ENCODE measurements at regions not wholly inside any gene's neighbourhood (a gene's known extent, or its start where the extent isn't known, plus 50 kb on each side); places are given as distances from the start of the nearest gene placed in this dataset.

DNA sequence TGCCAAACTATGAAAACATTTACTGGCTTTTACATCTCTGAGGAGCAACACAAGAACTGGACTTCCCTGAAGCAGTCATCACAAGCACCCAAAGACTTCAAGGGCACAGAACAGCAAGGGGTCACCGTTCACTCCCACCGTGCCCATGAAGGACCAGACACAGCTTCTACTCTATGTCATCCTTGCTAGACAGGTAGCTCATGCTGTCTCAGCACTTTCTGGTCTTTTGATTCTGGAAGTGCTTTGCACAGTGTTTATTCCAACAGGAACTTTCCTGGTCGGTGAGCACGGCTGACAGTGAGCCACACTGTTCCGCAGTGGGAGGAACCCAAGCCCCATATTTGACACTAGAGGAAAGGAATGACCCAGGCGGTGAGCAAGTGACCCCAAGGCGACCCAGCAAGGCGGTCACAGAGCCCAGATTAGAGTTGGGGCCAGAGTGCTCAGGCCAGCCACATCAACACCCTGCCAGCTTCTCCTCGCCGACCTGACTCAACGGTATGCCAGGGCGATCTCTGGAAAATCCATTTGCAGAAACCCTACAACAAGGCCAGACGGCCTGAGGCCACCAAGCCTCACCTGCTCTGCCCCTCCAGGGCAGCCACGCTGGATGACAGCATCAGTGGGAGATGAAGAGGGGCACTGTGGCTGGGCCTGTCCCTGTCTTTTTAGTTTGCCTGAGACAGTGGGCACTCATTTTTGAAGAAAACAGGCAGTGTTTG lies 318.6 kb downstream of the TCERG1L start:
- Histone ChIP-seq H3K4me3 (ENCODE audit: low read length) (no peak overlapping the region), H3K4me1 (ENCODE audit: control insufficient read depth in 2 of 2, insufficient read depth in 2 of 2, low read length in 2 of 2) (no peaks in the 10 kb centered on the region), H3K36me3 (ENCODE audit: control insufficient read depth in 2 of 3, insufficient read depth in 3 of 3, low read length in 3 of 3) (no peaks in the 10 kb centered on the region), H3K27me3 (ENCODE audit: control insufficient read depth in 2 of 2, insufficient read depth in 2 of 2, low read length in 2 of 2) (no peaks in the 10 kb centered on the region), H3K27ac (ENCODE audit: low read depth, low read length) (no peak overlapping the region), H3K9me3 (ENCODE audit: control insufficient read depth in 2 of 3, low read length in 3 of 3) (no peaks in the 10 kb centered on the region)
- peaks cover 0 to 6% (median 0%) of the 10 kb centered on the region in 7 donors for H3K4me1 Mint-ChIP-seq
- intact Hi-C loops (cut with micrococcal nuclease): no loop called here
- ChIA-PET POLR2A (no interaction called here), CTCF (no interaction called here)
- H3K9me3 Mint-ChIP-seq: peaks cover 0 to 14% (median 5%) of the 10 kb centered on the region in 11 donors
- no peak for DNase-seq
- no peak overlapping the region for H3K4me3 Mint-ChIP-seq
- no peak overlapping the region for H3K27ac Mint-ChIP-seq
- H3K27me3 Mint-ChIP-seq: peaks cover 0 to 14% (median 6%) of the 10 kb centered on the region in 5 donors
- peaks cover 0 to 4% (median 0%) of the 10 kb centered on the region in 5 donors for H3K36me3 Mint-ChIP-seq
- no peak for ATAC-seq

- DNase-seq: no peak
- Mint-ChIP-seq H3K27ac (no peak overlapping the region), H3K4me3 (no peak overlapping the region), H3K36me3 (peaks cover 0 to 4% (median 0%) of the 10 kb centered on the region in 5 donors), H3K9me3 (peaks cover 0 to 14% (median 5%) of the 10 kb centered on the region in 11 donors), H3K4me1 (peaks cover 0 to 6% (median 0%) of the 10 kb centered on the region in 7 donors), H3K27me3 (peaks cover 0 to 11% (median 4%) of the 10 kb centered on the region in 5 donors)
- H3K9me3 ChIP-seq (ENCODE audit: control insufficient read depth in 2 of 3, low read length in 3 of 3): no peaks in the 10 kb centered on the region
- H3K4me1 ChIP-seq (ENCODE audit: control insufficient read depth in 2 of 2, insufficient read depth in 2 of 2, low read length in 2 of 2): no peaks in the 10 kb centered on the region
- no peak overlapping the region for H3K27ac ChIP-seq (ENCODE audit: low read depth, low read length)
- no peaks in the 10 kb centered on the region for H3K27me3 ChIP-seq (ENCODE audit: control insufficient read depth in 2 of 2, insufficient read depth in 2 of 2, low read length in 2 of 2)
- intact Hi-C loops (cut with micrococcal nuclease): no loop called here
- no peak overlapping the region for H3K4me3 ChIP-seq (ENCODE audit: low read length)
- ChIA-PET CTCF (no interaction called here), POLR2A (no interaction called here)
- H3K36me3 ChIP-seq (ENCODE audit: control insufficient read depth in 2 of 3, insufficient read depth in 3 of 3, low read length in 3 of 3): no peaks in the 10 kb centered on the region
- no peak for ATAC-seq
These were observed 317.9 kb downstream of the TCERG1L start for GRCh38 chr10:130993612-130994011.

DNA sequence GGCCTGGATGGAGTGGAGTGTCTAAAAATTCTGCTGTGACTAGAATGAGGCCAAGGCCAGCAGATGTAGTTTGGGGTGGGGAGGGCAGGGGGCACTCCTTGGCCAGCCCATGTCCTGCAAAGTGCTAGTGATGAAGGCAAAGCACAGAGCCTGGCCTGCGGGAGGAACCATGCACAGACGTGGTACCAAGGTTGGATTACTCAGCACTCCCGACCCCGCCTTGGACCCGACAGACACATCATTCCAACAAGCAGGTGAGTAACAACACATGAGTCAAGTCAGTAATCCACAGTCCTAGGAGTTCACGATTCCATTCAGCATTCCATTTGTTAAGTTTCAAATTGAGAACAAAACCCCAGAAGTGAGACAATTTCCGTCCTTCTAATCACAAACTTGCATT lies 317.3 kb downstream of the TCERG1L start:
- H3K4me1 ChIP-seq (ENCODE audit: control insufficient read depth in 2 of 2, insufficient read depth in 2 of 2, low read length in 2 of 2): no peaks in the 10 kb centered on the region
- ChIA-PET CTCF (no interaction called here), POLR2A (no interaction called here)
- no peaks in the 10 kb centered on the region for H3K27me3 ChIP-seq (ENCODE audit: control insufficient read depth in 2 of 2, insufficient read depth in 2 of 2, low read length in 2 of 2)
- Mint-ChIP-seq H3K27ac (no peak overlapping the region), H3K36me3 (peaks cover 0 to 4% (median 0%) of the 10 kb centered on the region in 5 donors), H3K9me3 (peaks cover 0 to 14% (median 6%) of the 10 kb centered on the region in 11 donors), H3K4me1 (peaks cover 0 to 6% (median 0%) of the 10 kb centered on the region in 7 donors), H3K27me3 (peaks cover 0 to 11% (median 4%) of the 10 kb centered on the region in 5 donors), H3K4me3 (no peak overlapping the region)
- DNase-seq (no peak), ATAC-seq (no peak)
- intact Hi-C loops (cut with micrococcal nuclease): no loop called here
- H3K9me3 ChIP-seq (ENCODE audit: control insufficient read depth in 2 of 3, low read length in 3 of 3): no peaks in the 10 kb centered on the region
- H3K36me3 ChIP-seq (ENCODE audit: control insufficient read depth in 2 of 3, insufficient read depth in 3 of 3, low read length in 3 of 3): no peaks in the 10 kb centered on the region
- no peak overlapping the region for H3K27ac ChIP-seq (ENCODE audit: low read depth, low read length)
- no peak overlapping the region for H3K4me3 ChIP-seq (ENCODE audit: low read length)

DNA sequence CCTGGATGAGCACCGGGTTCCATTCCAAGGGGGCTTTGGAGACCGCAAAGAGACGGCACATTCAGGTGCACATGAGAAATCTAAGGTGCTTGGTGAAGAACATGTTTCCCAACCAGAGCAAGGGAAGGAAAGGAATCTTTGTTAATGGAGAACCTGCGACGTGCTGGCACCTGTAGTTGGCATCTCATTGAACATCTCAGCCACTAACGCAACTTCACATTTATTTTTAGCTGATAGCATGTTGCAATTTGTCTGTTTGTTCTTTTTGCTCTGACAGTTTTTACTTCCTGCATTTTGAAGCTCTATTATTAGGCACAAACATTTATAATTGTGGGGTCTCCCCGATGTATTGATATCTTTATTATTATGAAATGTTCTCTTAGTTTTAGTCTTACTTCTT lies 316.7 kb downstream of the TCERG1L start:
- ChIA-PET CTCF (interaction anchor here (0.6 kb wide), 1 partner anchor 202 kb away, joined by 3 read pairs; no protein-coding TSS in a partner anchor), POLR2A (no interaction called here)
- DNase-seq (no peak), ATAC-seq (no peak)
- H3K9me3 Mint-ChIP-seq: peaks cover 0 to 14% (median 6%) of the 10 kb centered on the region in 11 donors
- Histone ChIP-seq H3K9me3 (ENCODE audit: control insufficient read depth in 2 of 3, low read length in 3 of 3) (no peaks in the 10 kb centered on the region), H3K36me3 (ENCODE audit: control insufficient read depth in 2 of 3, insufficient read depth in 3 of 3, low read length in 3 of 3) (no peaks in the 10 kb centered on the region), H3K4me3 (ENCODE audit: low read length) (no peak overlapping the region), H3K4me1 (ENCODE audit: control insufficient read depth in 2 of 2, insufficient read depth in 2 of 2, low read length in 2 of 2) (no peaks in the 10 kb centered on the region), H3K27ac (ENCODE audit: low read depth, low read length) (no peak overlapping the region), H3K27me3 (ENCODE audit: control insufficient read depth in 2 of 2, insufficient read depth in 2 of 2, low read length in 2 of 2) (no peaks in the 10 kb centered on the region)
- H3K4me1 Mint-ChIP-seq: peaks cover 0 to 5% (median 0%) of the 10 kb centered on the region in 7 donors
- no peak overlapping the region for H3K4me3 Mint-ChIP-seq
- intact Hi-C loops (cut with micrococcal nuclease): no loop called here
- H3K36me3 Mint-ChIP-seq: peaks cover 0 to 4% (median 0%) of the 10 kb centered on the region in 5 donors
- H3K27ac Mint-ChIP-seq: no peak overlapping the region
- peaks cover 0 to 11% (median 4%) of the 10 kb centered on the region in 5 donors for H3K27me3 Mint-ChIP-seq

DNA sequence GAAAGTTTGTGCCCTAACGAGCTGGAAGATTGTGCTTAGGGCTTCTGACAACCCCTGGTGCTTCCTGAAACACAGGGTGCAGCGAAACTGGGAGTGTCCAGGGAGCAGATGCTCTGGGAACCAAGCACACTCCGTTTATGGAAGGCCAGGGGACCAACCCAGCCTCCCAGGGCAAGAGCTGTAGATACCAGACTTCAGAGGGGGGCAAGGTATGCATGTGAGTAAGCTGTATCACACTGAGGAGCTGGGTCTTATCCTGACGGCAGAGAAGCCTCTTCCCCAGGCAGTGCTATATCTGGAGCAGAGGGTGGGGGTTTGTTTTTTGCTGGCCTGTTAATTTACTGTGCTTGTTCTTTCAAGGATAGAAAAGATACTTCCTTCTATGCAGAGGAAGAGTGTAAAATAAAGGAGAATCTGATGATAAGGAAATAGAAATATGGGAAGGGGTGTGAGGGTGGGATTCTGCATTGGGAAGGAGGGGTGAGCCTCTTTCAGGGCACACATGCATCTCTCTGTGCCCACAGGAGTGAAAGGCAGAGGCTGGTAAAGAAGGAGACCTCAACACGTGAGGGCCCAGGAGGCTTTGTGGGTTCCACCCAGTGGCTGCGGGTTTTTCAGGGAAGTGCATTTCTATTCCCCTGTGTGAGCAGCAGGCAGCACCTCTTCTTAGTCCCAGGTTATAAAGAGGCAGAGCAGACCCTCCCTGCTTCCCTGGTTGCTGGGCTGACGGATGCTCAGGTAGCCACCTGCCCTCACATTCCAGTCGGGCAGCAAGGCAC lies 314.1 kb downstream of the TCERG1L start:
- ChIA-PET CTCF (no interaction called here), POLR2A (no interaction called here)
- peaks cover 0 to 14% (median 5%) of the 10 kb centered on the region in 11 donors for H3K9me3 Mint-ChIP-seq
- peaks cover 0 to 14% (median 4%) of the 10 kb centered on the region in 5 donors for H3K27me3 Mint-ChIP-seq
- ATAC-seq (no peak), DNase-seq (no peak)
- H3K36me3 Mint-ChIP-seq: peaks cover 0 to 4% (median 0%) of the 10 kb centered on the region in 5 donors
- no peaks in the 10 kb centered on the region for H3K4me1 ChIP-seq (ENCODE audit: control insufficient read depth in 2 of 2, insufficient read depth in 2 of 2, low read length in 2 of 2)
- H3K36me3 ChIP-seq (ENCODE audit: control insufficient read depth in 2 of 3, insufficient read depth in 3 of 3, low read length in 3 of 3): no peaks in the 10 kb centered on the region
- H3K4me1 Mint-ChIP-seq: peaks cover 0 to 6% (median 0%) of the 10 kb centered on the region in 7 donors
- H3K27ac ChIP-seq (ENCODE audit: low read depth, low read length): no peak overlapping the region
- intact Hi-C loops (cut with micrococcal nuclease): no loop called here
- H3K27me3 ChIP-seq (ENCODE audit: control insufficient read depth in 2 of 2, insufficient read depth in 2 of 2, low read length in 2 of 2): no peaks in the 10 kb centered on the region
- H3K4me3 ChIP-seq (ENCODE audit: low read length): no peak overlapping the region
- no peak overlapping the region for H3K4me3 Mint-ChIP-seq
- no peaks in the 10 kb centered on the region for H3K9me3 ChIP-seq (ENCODE audit: control insufficient read depth in 2 of 3, low read length in 3 of 3)
- H3K27ac Mint-ChIP-seq: no peak overlapping the region

DNA sequence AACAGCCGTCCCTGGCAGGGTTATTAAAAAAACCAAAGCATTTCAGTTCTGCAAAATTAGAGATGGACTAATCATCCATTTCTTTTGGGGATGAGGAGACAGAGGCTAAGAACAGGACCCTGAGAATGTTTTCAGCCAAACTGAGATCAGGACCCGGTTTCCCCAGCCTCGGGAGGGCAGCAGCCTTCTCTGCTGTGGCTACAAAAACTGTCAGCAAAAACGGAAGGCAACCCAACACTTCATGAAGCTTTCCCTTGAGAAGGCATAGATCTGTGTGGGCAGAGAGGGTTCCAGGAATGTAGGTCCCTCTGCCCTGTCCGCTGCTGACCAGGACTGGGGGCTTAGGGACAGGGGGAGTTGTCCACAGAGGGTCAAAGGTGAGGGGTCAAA lies 313.5 kb downstream of the TCERG1L start:
- Mint-ChIP-seq H3K9me3 (peaks cover 0 to 14% (median 5%) of the 10 kb centered on the region in 11 donors), H3K36me3 (peaks cover 0 to 4% (median 0%) of the 10 kb centered on the region in 5 donors), H3K27ac (no peak overlapping the region), H3K4me3 (no peak overlapping the region), H3K4me1 (peaks cover 0 to 6% (median 0%) of the 10 kb centered on the region in 7 donors), H3K27me3 (peaks cover 0 to 14% (median 4%) of the 10 kb centered on the region in 5 donors)
- intact Hi-C loops (cut with micrococcal nuclease): no loop called here
- no peak for DNase-seq
- H3K27me3 ChIP-seq (ENCODE audit: control insufficient read depth in 2 of 2, insufficient read depth in 2 of 2, low read length in 2 of 2): no peaks in the 10 kb centered on the region
- ChIA-PET POLR2A (no interaction called here), CTCF (no interaction called here)
- H3K27ac ChIP-seq (ENCODE audit: low read depth, low read length): no peak overlapping the region
- H3K9me3 ChIP-seq (ENCODE audit: control insufficient read depth in 2 of 3, low read length in 3 of 3): no peaks in the 10 kb centered on the region
- no peak for ATAC-seq
- no peaks in the 10 kb centered on the region for H3K36me3 ChIP-seq (ENCODE audit: control insufficient read depth in 2 of 3, insufficient read depth in 3 of 3, low read length in 3 of 3)
- H3K4me3 ChIP-seq (ENCODE audit: low read length): no peak overlapping the region
- H3K4me1 ChIP-seq (ENCODE audit: control insufficient read depth in 2 of 2, insufficient read depth in 2 of 2, low read length in 2 of 2): no peaks in the 10 kb centered on the region
